HL-60 (cell line): ENCODE measurements at regions not wholly inside any gene's neighbourhood (a gene's known extent, or its start where the extent isn't known, plus 50 kb on each side); places are given as distances from the start of the nearest gene placed in this dataset.

Experiments used
- DNase-seq, 2 experiments: peaks; one replicate each; pipeline ENCODE4 v3.0.0-alpha.2; 2010 to 2020; ENCODE audit warnings: low read depth in 1 of 2, low spot score in 1 of 2
- H3K27ac ChIP-seq: fragments of 250-450 bp; sonication (Bioruptor Pico); replicated peaks from 2 replicates; pipeline ENCODE4 v1.5.1; 2020; ENCODE audit warnings: mild to moderate bottlenecking, moderate library complexity
- H3K27me3 ChIP-seq: fragments of 250-450 bp; sonication (Bioruptor Pico); 2 replicates; pipeline ENCODE4 v1.5.1; 2021; ENCODE audit warnings: mild to moderate bottlenecking, moderate library complexity; ENCODE audit not compliant: insufficient read depth, poor library complexity, severe bottlenecking
- H3K4me3 ChIP-seq: replicated peaks from 2 replicates; pipeline ENCODE4 v1.5.1; 2011; ENCODE audit warnings: mild to moderate bottlenecking, control low read depth, low read length; ENCODE audit not compliant: insufficient read depth
- GABPA ChIP-seq: IDR thresholded peaks from 2 replicates; pipeline ENCODE4 v1.6.1; 2012; ENCODE audit warnings: low read depth
- POLR2AphosphoS5 ChIP-seq: IDR thresholded peaks from 2 replicates; pipeline ENCODE4 v1.6.1; 2012; ENCODE audit warnings: low read depth
- SPI1 ChIP-seq: IDR thresholded peaks from 2 replicates; pipeline ENCODE4 v1.6.1; 2012; ENCODE audit warnings: low read depth, mild to moderate bottlenecking, borderline replicate concordance
- TF ChIP-seq, protein P1 (sequence below): IDR thresholded peaks from one replicate; pipeline ENCODE4 v1.5.1; 2011; ENCODE audit warnings: low read length, control low read depth, inconsistent platforms; ENCODE audit not compliant: insufficient read depth
- TF ChIP-seq, protein P2 (sequence below): IDR thresholded peaks from 2 replicates; pipeline ENCODE4 v1.6.1; 2012; ENCODE audit warnings: low read depth; ENCODE audit not compliant: insufficient replicate concordance

DNA sequence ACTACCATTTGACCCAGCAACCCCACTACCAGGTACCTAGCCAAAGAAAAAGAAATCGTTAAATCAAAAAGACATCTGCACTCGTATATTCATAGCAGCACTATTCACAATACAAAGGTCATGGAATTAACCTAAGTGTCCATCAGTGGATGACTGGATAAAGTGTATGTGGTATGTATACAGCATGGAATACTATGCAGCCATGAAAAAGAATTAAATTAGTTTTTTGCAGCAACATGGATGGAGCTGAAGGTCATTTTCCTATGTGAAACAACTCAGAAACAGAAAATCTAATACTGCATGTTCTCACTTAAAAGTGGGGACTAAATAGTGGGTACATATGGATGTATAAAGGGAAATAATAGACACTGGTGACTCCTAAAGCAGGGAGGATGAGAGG lies 175.2 kb downstream of the ZIC4 start:
- TF ChIP-seq POLR2AphosphoS5 (no peak), SPI1 (no peak), GABPA (no peak)
- TF ChIP-seq, protein P1, sequence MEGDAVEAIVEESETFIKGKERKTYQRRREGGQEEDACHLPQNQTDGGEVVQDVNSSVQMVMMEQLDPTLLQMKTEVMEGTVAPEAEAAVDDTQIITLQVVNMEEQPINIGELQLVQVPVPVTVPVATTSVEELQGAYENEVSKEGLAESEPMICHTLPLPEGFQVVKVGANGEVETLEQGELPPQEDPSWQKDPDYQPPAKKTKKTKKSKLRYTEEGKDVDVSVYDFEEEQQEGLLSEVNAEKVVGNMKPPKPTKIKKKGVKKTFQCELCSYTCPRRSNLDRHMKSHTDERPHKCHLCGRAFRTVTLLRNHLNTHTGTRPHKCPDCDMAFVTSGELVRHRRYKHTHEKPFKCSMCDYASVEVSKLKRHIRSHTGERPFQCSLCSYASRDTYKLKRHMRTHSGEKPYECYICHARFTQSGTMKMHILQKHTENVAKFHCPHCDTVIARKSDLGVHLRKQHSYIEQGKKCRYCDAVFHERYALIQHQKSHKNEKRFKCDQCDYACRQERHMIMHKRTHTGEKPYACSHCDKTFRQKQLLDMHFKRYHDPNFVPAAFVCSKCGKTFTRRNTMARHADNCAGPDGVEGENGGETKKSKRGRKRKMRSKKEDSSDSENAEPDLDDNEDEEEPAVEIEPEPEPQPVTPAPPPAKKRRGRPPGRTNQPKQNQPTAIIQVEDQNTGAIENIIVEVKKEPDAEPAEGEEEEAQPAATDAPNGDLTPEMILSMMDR = no peak
- TF ChIP-seq, protein P2, sequence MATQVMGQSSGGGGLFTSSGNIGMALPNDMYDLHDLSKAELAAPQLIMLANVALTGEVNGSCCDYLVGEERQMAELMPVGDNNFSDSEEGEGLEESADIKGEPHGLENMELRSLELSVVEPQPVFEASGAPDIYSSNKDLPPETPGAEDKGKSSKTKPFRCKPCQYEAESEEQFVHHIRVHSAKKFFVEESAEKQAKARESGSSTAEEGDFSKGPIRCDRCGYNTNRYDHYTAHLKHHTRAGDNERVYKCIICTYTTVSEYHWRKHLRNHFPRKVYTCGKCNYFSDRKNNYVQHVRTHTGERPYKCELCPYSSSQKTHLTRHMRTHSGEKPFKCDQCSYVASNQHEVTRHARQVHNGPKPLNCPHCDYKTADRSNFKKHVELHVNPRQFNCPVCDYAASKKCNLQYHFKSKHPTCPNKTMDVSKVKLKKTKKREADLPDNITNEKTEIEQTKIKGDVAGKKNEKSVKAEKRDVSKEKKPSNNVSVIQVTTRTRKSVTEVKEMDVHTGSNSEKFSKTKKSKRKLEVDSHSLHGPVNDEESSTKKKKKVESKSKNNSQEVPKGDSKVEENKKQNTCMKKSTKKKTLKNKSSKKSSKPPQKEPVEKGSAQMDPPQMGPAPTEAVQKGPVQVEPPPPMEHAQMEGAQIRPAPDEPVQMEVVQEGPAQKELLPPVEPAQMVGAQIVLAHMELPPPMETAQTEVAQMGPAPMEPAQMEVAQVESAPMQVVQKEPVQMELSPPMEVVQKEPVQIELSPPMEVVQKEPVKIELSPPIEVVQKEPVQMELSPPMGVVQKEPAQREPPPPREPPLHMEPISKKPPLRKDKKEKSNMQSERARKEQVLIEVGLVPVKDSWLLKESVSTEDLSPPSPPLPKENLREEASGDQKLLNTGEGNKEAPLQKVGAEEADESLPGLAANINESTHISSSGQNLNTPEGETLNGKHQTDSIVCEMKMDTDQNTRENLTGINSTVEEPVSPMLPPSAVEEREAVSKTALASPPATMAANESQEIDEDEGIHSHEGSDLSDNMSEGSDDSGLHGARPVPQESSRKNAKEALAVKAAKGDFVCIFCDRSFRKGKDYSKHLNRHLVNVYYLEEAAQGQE = no peak
- Histone ChIP-seq H3K27me3 (no peaks in the 10 kb centered on the region), H3K27ac (no peak overlapping the region), H3K4me3 (no peak overlapping the region)
- no peak for DNase-seq

DNA sequence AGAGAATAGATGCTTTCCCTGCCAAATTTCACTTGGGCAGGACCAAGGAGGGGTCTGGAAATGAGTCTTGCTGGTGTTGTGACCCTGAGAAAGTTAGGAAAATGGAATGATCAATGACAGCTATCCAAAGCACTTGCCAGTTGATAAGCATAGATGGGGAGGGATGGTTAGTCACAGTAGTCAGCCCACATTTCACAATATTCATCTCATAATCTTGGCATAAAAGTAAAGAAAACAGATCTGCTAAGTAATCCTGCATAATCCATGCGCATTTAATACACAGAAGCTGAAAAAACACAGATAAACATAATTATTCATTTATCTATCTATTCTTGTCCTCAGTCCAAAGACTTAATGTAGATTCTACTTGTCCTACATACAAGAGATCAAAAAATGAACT lies 184.1 kb downstream of the ZIC4 start:
- DNase-seq = no peak
- no peak overlapping the region for H3K27ac ChIP-seq

GRCh38 chr3:147218965-147219364 lies 187.4 kb downstream of the ZIC4 start:
- TF ChIP-seq, protein P1 = no peak
- no peak for TF ChIP-seq POLR2AphosphoS5
- TF ChIP-seq, protein P2 = no peak
- TF ChIP-seq SPI1 = no peak
- TF ChIP-seq GABPA = no peak
- Histone ChIP-seq H3K27ac (no peak overlapping the region), H3K4me3 (no peak overlapping the region), H3K27me3 (no peaks in the 10 kb centered on the region)
- no peak for DNase-seq

More for the DNA sequence above, 184.1 kb downstream of the ZIC4 start:
- Histone ChIP-seq H3K27me3 (no peaks in the 10 kb centered on the region), H3K4me3 (no peak overlapping the region)
- no peak for TF ChIP-seq SPI1
- TF ChIP-seq GABPA = no peak
- TF ChIP-seq, protein P1 = no peak
- TF ChIP-seq, protein P2 = no peak
- no peak for TF ChIP-seq POLR2AphosphoS5
